NB4 (cell line): ENCODE measurements at regions not wholly inside any gene's neighbourhood (a gene's known extent, or its start where the extent isn't known, plus 50 kb on each side); places are given as distances from the start of the nearest gene placed in this dataset.

Experiments used
- DNase-seq: peaks from one replicate; pipeline ENCODE4 v3.0.0; 2010; ENCODE audit warnings: low read depth
- H3K4me3 ChIP-seq: one replicate; pipeline ENCODE4 v1.5.1; 2011; ENCODE audit warnings: mild to moderate bottlenecking, low read depth, low read length, moderate library complexity
- MAX ChIP-seq: IDR thresholded peaks from 2 replicates; pipeline ENCODE4 v1.6.1; 2011; ENCODE audit warnings: low read depth, low read length
- MYC ChIP-seq: IDR thresholded peaks from 2 replicates; pipeline ENCODE4 v1.6.1; 2011; ENCODE audit warnings: low read depth, low read length
- POLR2A ChIP-seq: IDR thresholded peaks from 2 replicates; pipeline ENCODE4 v1.6.1; 2011; ENCODE audit warnings: mild to moderate bottlenecking; ENCODE audit not compliant: insufficient read length; ENCODE audit errors: extremely low read depth
- TF ChIP-seq, protein P1 (sequence below): IDR thresholded peaks from one replicate; pipeline ENCODE4 v1.5.1; 2012; ENCODE audit warnings: low read depth, low read length

DNA sequence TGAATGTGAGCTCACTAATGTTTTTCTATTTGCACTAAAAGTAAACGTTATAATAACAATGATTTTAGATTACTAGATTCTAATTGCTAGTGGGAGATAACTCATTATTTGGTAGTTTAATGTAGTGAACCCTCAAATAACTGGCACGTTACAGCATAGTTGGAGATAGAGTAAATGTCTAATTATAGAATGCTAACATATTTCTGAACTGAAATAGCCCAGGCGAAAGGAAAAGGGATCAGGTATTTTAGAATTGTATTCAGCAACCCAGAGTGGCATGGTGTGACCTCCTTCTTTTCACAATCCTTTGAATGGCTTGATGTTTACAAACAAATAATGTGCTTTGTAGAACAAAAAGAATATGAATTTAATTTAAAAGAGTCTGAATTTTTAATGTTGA lies 1221.2 kb downstream of the CDH8 start:
- TF ChIP-seq POLR2A (no peak), MAX (no peak), MYC (no peak)
- TF ChIP-seq, protein P1, sequence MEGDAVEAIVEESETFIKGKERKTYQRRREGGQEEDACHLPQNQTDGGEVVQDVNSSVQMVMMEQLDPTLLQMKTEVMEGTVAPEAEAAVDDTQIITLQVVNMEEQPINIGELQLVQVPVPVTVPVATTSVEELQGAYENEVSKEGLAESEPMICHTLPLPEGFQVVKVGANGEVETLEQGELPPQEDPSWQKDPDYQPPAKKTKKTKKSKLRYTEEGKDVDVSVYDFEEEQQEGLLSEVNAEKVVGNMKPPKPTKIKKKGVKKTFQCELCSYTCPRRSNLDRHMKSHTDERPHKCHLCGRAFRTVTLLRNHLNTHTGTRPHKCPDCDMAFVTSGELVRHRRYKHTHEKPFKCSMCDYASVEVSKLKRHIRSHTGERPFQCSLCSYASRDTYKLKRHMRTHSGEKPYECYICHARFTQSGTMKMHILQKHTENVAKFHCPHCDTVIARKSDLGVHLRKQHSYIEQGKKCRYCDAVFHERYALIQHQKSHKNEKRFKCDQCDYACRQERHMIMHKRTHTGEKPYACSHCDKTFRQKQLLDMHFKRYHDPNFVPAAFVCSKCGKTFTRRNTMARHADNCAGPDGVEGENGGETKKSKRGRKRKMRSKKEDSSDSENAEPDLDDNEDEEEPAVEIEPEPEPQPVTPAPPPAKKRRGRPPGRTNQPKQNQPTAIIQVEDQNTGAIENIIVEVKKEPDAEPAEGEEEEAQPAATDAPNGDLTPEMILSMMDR, result no peak
- H3K4me3 ChIP-seq, result no peak overlapping the region
- DNase-seq, result no peak

- TF ChIP-seq, protein P1, result no peak
- no peak for TF ChIP-seq POLR2A
- TF ChIP-seq MYC, result no peak
- TF ChIP-seq MAX, result no peak
- no peak overlapping the region for H3K4me3 ChIP-seq
Observed at GRCh38 chr16:60811657-60812056, 1224.6 kb downstream of the CDH8 start.

GRCh38 chr16:60811051-60811608 lies 1225.1 kb downstream of the CDH8 start:
- no peak for DNase-seq
- TF ChIP-seq POLR2A, result no peak
- TF ChIP-seq, protein P1, result no peak
- TF ChIP-seq MAX, result no peak
- TF ChIP-seq MYC, result no peak
- H3K4me3 ChIP-seq, result no peak overlapping the region

More at GRCh38 chr16:60811657-60812056, 1224.6 kb downstream of the CDH8 start:
- no peak for DNase-seq

GRCh38 chr16:60810250-60810649 lies 1226.0 kb downstream of the CDH8 start:
- TF ChIP-seq, protein P1, result no peak
- no peak for TF ChIP-seq POLR2A
- no peak for TF ChIP-seq MAX
- no peak for TF ChIP-seq MYC
- no peak for DNase-seq
- no peak overlapping the region for H3K4me3 ChIP-seq

DNA sequence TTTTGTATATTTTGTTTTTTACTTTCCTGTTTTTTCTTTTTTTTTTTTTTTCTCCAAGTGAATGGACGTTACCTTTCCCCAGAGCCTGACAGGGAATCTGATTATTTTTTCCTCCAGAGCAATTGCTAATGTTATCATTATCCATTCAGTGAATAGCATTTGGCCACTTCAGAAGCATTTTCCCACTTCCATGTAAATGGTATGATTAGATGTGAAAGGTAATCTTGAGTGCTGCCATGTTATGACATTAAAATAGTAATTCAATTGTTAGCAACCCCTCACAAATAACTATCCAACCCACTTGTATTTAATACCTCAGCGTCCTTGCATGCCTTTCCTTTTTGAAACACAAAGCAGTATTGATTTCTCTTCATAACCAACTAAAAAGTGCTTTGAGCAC lies 1243.8 kb downstream of the CDH8 start:
- DNase-seq, result no peak
- no peak for TF ChIP-seq MAX
- TF ChIP-seq, protein P1, result no peak
- no peak for TF ChIP-seq POLR2A
- no peak for TF ChIP-seq MYC

DNA sequence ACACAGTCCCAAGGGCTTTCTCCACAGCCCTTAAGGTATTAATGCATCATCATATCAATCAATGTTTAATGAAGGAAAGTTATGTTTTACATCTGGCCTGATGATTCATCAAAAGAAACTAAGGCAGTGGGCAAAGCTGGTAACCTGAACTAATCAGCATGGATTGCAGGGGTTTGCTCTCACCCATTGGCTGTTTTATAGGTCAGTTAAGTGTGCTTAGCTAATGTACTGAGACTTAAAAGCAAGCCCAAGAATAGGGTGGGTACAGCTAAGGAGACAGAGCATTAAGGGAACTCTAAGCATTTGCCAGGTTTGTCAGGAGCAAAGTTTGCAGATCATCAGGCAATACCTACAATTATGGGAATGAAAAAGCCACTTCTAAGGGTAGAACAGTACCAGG lies 1247.6 kb downstream of the CDH8 start:
- no peak for DNase-seq
- no peak for TF ChIP-seq MAX
- H3K4me3 ChIP-seq, result no peak overlapping the region

More for the DNA sequence above, 1243.8 kb downstream of the CDH8 start:
- H3K4me3 ChIP-seq, result no peak overlapping the region
